K562 (cell line): ENCODE measurements at regions not wholly inside any gene's neighbourhood (a gene's known extent, or its start where the extent isn't known, plus 50 kb on each side); places are given as distances from the start of the nearest gene placed in this dataset.

Experiments
- BMI1 ChIP-seq: fragments of 150-350 bp; IDR thresholded peaks from 2 replicates; pipeline ENCODE4 v1.6.1; 2014; ENCODE audit warnings: low read length
- HOXB6 ChIP-seq: fragments of 250-450 bp; sonication (Bioruptor Pico); IDR thresholded peaks from 2 replicates; pipeline ENCODE4 v1.5.1; 2022; ENCODE audit warnings: mild to moderate bottlenecking, borderline replicate concordance
- NONO ChIP-seq, 2 experiments: fragments of 200-400 bp in 1 of 2; fragments of 450-650 bp in 1 of 2; formaldehyde crosslinking in 1 of 2; IDR thresholded peaks; 2 replicates each; pipeline ENCODE4 v1.6.1; 2017; ENCODE audit warnings: low read depth in 2 of 2, mild to moderate bottlenecking in 2 of 2, moderate library complexity in 2 of 2, low read length in 1 of 2
- POLR2A ChIP-seq: fragments of 450-650 bp; conservative IDR thresholded peaks from 2 replicates; pipeline ENCODE4 v1.6.1; 2016
- RAD21 ChIP-seq, 2 experiments: fragments of 250-450 bp in 1 of 2; fragments of 450-650 bp in 1 of 2; sonication (Bioruptor Pico) in 1 of 2; formaldehyde crosslinking in 1 of 2; IDR thresholded peaks in 1 of 2; conservative IDR thresholded peaks in 1 of 2; 2 replicates each; pipeline versions ENCODE4 v1.4.0 to v1.8.0; 2020 to 2022; ENCODE audit warnings: mild to moderate bottlenecking in 2 of 2, moderate library complexity in 1 of 2
- SIN3B ChIP-seq: fragments of 450-650 bp; IDR thresholded peaks from 2 replicates; pipeline ENCODE4 v1.6.1; 2017; ENCODE audit warnings: low read depth, mild to moderate bottlenecking, moderate library complexity

DNA sequence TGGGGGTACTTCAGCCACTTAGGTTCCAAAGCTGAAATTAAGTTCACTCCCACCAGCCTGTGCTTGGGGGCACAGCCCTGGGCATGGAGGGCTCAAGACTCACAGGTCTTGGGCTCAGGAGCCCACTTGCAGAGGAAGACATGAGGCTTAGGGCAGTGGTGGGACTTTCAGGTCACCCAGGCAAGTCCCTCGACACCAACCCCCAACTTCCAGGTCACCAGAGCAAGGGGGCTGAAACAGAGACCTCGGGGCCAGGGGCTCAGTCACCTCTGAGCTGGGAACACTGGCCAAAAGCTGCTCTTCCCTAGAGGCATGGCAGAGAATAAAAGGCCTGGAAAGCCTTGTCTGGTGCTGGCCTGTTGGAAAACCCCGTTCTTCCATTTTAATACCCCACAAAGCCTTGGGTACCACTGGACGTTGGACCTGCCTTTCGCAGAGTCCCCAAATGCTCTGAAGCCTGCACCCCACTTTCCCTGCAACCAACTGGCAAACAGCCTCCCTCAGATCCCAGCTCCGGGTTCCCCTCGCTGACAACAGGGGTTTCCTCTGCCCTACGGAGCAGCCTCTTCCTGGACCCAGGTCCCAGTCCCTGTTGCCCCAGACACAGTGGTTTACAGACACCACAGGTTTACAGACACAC, 160.9 kb upstream of the PMEPA1 start:
- no peak for TF ChIP-seq RAD21 (CRISPR knock-in tag; conservative IDR thresholded peaks at IDR 0.05 in 1 of 2, IDR thresholded peaks at IDR 0.05 in 1 of 2)
- no peak for TF ChIP-seq HOXB6 (CRISPR knock-in tag)
- TF ChIP-seq SIN3B, result no peak
- no peak for TF ChIP-seq POLR2A
- no peak for TF ChIP-seq BMI1
- TF ChIP-seq NONO (IDR thresholded peaks at IDR 0.05; ENCODE audit: low read depth in 2 of 2, low read length in 1 of 2), result no peak
